Gastroesophageal sphincter (tissue), 3 donors: ENCODE measurements at regions not wholly inside any gene's neighbourhood (a gene's known extent, or its start where the extent isn't known, plus 50 kb on each side); places are given as distances from the start of the nearest gene placed in this dataset.

Experiments used
- CTCF ChIP-seq, 4 experiments: fragments of 200-600 bp in 2 of 4; fragments of 450-650 bp in 2 of 4; sonication (generic) in 1 of 4; IDR thresholded peaks; one replicate each; pipeline ENCODE4 v1.5.1; 2017 to 2019; ENCODE audit warnings: antibody characterized with exemption in 4 of 4, mild to moderate bottlenecking in 2 of 4, moderate library complexity in 2 of 4
- POLR2A ChIP-seq, 2 donors: fragments of 450-650 bp; IDR thresholded peaks; one replicate each; pipeline ENCODE4 v1.6.1; 2017; ENCODE audit warnings: antibody characterized with exemption in 2 of 2, mild to moderate bottlenecking in 2 of 2, moderate library complexity in 1 of 2

GRCh38 chr3:73243740-73244139 lies 182.3 kb downstream of the EBLN2 start:
- TF ChIP-seq CTCF (IDR thresholded peaks at IDR 0.05) (no peak), POLR2A (IDR thresholded peaks at IDR 0.05) (no peak)
